Breast epithelium (tissue), 3 donors: ENCODE measurements at regions not wholly inside any gene's neighbourhood (a gene's known extent, or its start where the extent isn't known, plus 50 kb on each side); places are given as distances from the start of the nearest gene placed in this dataset.

Experiments
- CTCF ChIP-seq, 3 donors: fragments of 450-650 bp; IDR thresholded peaks; one replicate each; pipeline ENCODE4 v1.5.1; 2016 to 2017; ENCODE audit warnings: antibody characterized with exemption in 3 of 3, mild to moderate bottlenecking in 3 of 3, moderate library complexity in 3 of 3
- POLR2AphosphoS5 ChIP-seq, 3 donors: sonication (generic); formaldehyde crosslinking; IDR thresholded peaks; one replicate each; pipeline ENCODE4 v1.6.1; 2017; ENCODE audit warnings: antibody characterized with exemption in 3 of 3

GRCh38 chr2:200109421-200109820 is 154.0 kb downstream of the MAIP1 start:
- TF ChIP-seq CTCF (IDR thresholded peaks at IDR 0.05) (no peak), POLR2AphosphoS5 (IDR thresholded peaks at IDR 0.05) (no peak)
